Hematopoietic multipotent progenitor cell (in vitro differentiated cells): ENCODE measurements at regions not wholly inside any gene's neighbourhood (a gene's known extent, or its start where the extent isn't known, plus 50 kb on each side); places are given as distances from the start of the nearest gene placed in this dataset.
"Not testable (repeated sequence)": the region's sequence is repeated elsewhere in the genome, so short reads cannot be mapped to it uniquely, and the experiment has no call there.

Experiments
- DNase-seq, 3 donors: peaks; one replicate each; pipeline ENCODE4 v3.0.0-alpha.2; 2011 to 2015; ENCODE audit warnings: low read depth in 2 of 3, low spot score in 2 of 3

- DNase-seq, result no peak
These were observed 733.4 kb downstream of the C4orf33 start for GRCh38 chr4:129829373-129829772.

- no peak for DNase-seq
These were observed 743.7 kb downstream of the C4orf33 start for GRCh38 chr4:129839687-129840086.

- no peak for DNase-seq
These were observed 746.1 kb downstream of the C4orf33 start for GRCh38 chr4:129842096-129842495.

- no peak for DNase-seq
These were observed 756.5 kb downstream of the C4orf33 start for GRCh38 chr4:129852434-129852833.

- DNase-seq, result not testable (repeated sequence)
These were observed 757.9 kb downstream of the C4orf33 start for GRCh38 chr4:129853685-129854467.

GRCh38 chr4:129862461-129862860, 766.5 kb downstream of the C4orf33 start:
- no peak for DNase-seq

- no peak for DNase-seq
These were observed 767.3 kb downstream of the C4orf33 start for GRCh38 chr4:129863206-129863605.

GRCh38 chr4:129883996-129884395, 788.0 kb downstream of the C4orf33 start:
- DNase-seq, result no peak

- DNase-seq, result no peak
These were observed 801.2 kb downstream of the C4orf33 start for GRCh38 chr4:129897111-129897510.

- no peak for DNase-seq
These were observed 803.9 kb downstream of the C4orf33 start for GRCh38 chr4:129899849-129900248.

GRCh38 chr4:129900430-129900953, 804.5 kb downstream of the C4orf33 start:
- DNase-seq, result no peak

GRCh38 chr4:129901205-129901604, 805.3 kb downstream of the C4orf33 start:
- no peak for DNase-seq

GRCh38 chr4:129903861-129904260, 807.9 kb downstream of the C4orf33 start:
- no peak for DNase-seq

GRCh38 chr4:129905256-129905655, 809.3 kb downstream of the C4orf33 start:
- no peak for DNase-seq

- DNase-seq, result no peak
These were observed 812.2 kb downstream of the C4orf33 start for GRCh38 chr4:129908117-129908516.

- DNase-seq, result no peak
These were observed 821.0 kb downstream of the C4orf33 start for GRCh38 chr4:129916991-129917390.

- no peak for DNase-seq
These were observed 821.7 kb downstream of the C4orf33 start for GRCh38 chr4:129917651-129918050.

GRCh38 chr4:129926936-129927335, 831.0 kb downstream of the C4orf33 start:
- no peak for DNase-seq

GRCh38 chr4:129929052-129929451, 833.1 kb downstream of the C4orf33 start:
- DNase-seq, result no peak

GRCh38 chr4:129929984-129930383, 834.0 kb downstream of the C4orf33 start:
- no peak for DNase-seq

- DNase-seq, result no peak
These were observed 854.3 kb downstream of the C4orf33 start for GRCh38 chr4:129950217-129950616.

- no peak for DNase-seq
These were observed 870.2 kb downstream of the C4orf33 start for GRCh38 chr4:129966175-129966574.

- no peak for DNase-seq
These were observed 872.4 kb downstream of the C4orf33 start for GRCh38 chr4:129968366-129968765.
